ENCODE measurements at regions not wholly inside any gene's neighbourhood (a gene's known extent, or its start where the extent isn't known, plus 50 kb on each side); places are given as distances from the start of the nearest gene placed in this dataset.
"Not testable (repeated sequence)": the region's sequence is repeated elsewhere in the genome, so short reads cannot be mapped to it uniquely, and the experiment has no call there.

- not testable (repeated sequence) for TF ChIP-seq POLR2A, CTCF (IDR thresholded peaks at IDR 0.05)
Observed at GRCh38 chr5:38678697-38679096, 122.3 kb upstream of the LIFR start.
